Fibroblast of skin of right biceps (primary cell): ENCODE measurements at regions not wholly inside any gene's neighbourhood (a gene's known extent, or its start where the extent isn't known, plus 50 kb on each side); places are given as distances from the start of the nearest gene placed in this dataset.
"Not testable (repeated sequence)": the region's sequence is repeated elsewhere in the genome, so short reads cannot be mapped to it uniquely, and the experiment has no call there.

Experiments used
- DNase-seq: peaks from one replicate; pipeline ENCODE4 v3.0.0-alpha.2; 2013

GRCh38 chr16:56011808-56012481, 136.8 kb upstream of the CES5A start:
- DNase-seq, result no peak

GRCh38 chr16:56005958-56006357, 130.8 kb upstream of the CES5A start:
- no peak for DNase-seq

GRCh38 chr16:55999683-56000082, 124.5 kb upstream of the CES5A start:
- no peak for DNase-seq

GRCh38 chr16:55993088-55993487, 117.9 kb upstream of the CES5A start:
- DNase-seq, result no peak

GRCh38 chr16:55992551-55992950, 117.4 kb upstream of the CES5A start:
- no peak for DNase-seq

GRCh38 chr16:55991843-55992242, 116.7 kb upstream of the CES5A start:
- no peak for DNase-seq

GRCh38 chr16:55989569-55989907, 114.4 kb upstream of the CES5A start:
- DNase-seq, result no peak

GRCh38 chr16:55988850-55989568, 113.8 kb upstream of the CES5A start:
- DNase-seq, result not testable (repeated sequence)

- DNase-seq, result no peak
These were observed 112.8 kb upstream of the CES5A start for GRCh38 chr16:55988013-55988412.

GRCh38 chr16:55982597-55982996, 107.4 kb upstream of the CES5A start:
- DNase-seq, result no peak

GRCh38 chr16:55981557-55981956, 106.4 kb upstream of the CES5A start:
- DNase-seq, result no peak

- DNase-seq, result no peak
These were observed 101.6 kb upstream of the CES5A start for GRCh38 chr16:55976815-55977214.

GRCh38 chr16:55971447-55971846, 96.3 kb upstream of the CES5A start:
- no peak for DNase-seq

GRCh38 chr16:55968221-55968620, 93.0 kb upstream of the CES5A start:
- DNase-seq, result no peak

- DNase-seq, result no peak
These were observed 89.8 kb upstream of the CES5A start for GRCh38 chr16:55964923-55965475.

GRCh38 chr16:55955845-55956244, 80.7 kb upstream of the CES5A start:
- no peak for DNase-seq

- no peak for DNase-seq
These were observed 80.3 kb upstream of the CES5A start for GRCh38 chr16:55955424-55955823.

GRCh38 chr16:55954906-55955305, 79.7 kb upstream of the CES5A start:
- DNase-seq, result no peak

- DNase-seq, result peak; percentile 52
These were observed 74.3 kb upstream of the CES5A start for GRCh38 chr16:55949518-55949917.

- DNase-seq, result no peak
These were observed 73.1 kb upstream of the CES5A start for GRCh38 chr16:55948230-55948629.

- DNase-seq, result no peak
These were observed 72.2 kb upstream of the CES5A start for GRCh38 chr16:55947366-55947765.

- DNase-seq, result peak; percentile 71
These were observed 69.2 kb upstream of the CES5A start for GRCh38 chr16:55944377-55944802.

- DNase-seq, result peak; percentile 63
These were observed 68.1 kb upstream of the CES5A start for GRCh38 chr16:55943267-55943666.

- DNase-seq, result no peak
These were observed 67.6 kb upstream of the CES5A start for GRCh38 chr16:55942821-55943220.

GRCh38 chr16:55941552-55941951, 66.4 kb upstream of the CES5A start:
- DNase-seq, result no peak
